Stimulated activated CD8-positive, alpha-beta memory T cell treated with anti-CD3 and anti-CD28 coated beads, Interleukin-12 subunit alpha, Interleukin-12 subunit beta, amount 100 ng/mL, for 1 hour (primary cell): ENCODE measurements at regions not wholly inside any gene's neighbourhood (a gene's known extent, or its start where the extent isn't known, plus 50 kb on each side); places are given as distances from the start of the nearest gene placed in this dataset.
A peak's percentile ranks its signal among the peaks of the same experiment; 100 is the strongest.

Experiments
- DNase-seq: peaks from one replicate; pipeline ENCODE4 v3.0.0-alpha.2; 2020; ENCODE audit warnings: low read depth

DNA sequence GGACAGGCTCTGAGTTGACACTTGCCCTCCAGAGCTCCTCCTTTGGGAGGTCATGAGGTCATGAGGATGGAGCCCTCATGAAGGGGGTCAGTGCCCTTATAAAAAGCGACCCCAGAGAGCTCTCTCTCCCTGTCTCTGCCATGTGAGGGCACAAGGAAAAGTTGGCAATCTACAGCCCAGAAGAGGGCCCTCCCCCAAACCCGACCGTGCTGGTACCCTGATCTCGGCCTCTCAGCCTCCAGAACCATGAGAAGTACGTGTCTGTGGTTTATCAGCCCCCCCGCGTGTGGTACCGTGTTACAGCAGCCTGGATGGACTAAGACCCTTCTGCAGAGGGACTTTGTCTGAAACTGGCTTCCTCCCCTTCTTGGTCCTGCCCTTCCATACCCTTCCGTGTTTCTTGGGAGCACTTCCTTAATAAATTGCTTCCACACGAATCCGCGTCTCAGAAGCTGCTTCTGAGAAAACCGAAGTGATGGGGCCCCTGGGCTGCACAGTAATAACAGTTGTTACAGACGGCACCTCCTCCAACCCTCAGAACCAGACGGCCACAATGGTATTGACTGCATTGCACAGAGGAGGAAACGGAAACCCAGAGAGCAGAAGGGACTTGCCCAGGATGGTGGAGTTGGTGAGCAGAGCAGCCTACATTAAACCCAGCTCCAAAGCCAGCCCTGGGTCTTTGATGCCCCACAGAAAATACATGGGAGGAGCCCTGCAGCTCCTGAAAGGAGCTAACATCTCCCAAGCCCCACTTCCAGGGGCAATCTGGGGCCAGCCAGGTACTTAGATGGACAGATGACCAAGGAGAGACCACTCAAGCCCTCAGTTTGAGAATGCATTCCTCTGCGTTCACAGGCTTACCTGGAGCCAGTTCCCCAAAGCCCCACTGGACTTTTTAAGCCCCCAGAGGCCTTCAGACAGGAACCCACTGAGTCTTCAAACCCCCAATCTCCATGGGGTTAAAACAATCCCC lies 242.7 kb downstream of the BCOR start:
- DNase-seq, result peak; percentile 43

- peak; percentile 58 for DNase-seq
These were observed 242.0 kb downstream of the BCOR start for GRCh38 chrX:39855748-39856129.

DNA sequence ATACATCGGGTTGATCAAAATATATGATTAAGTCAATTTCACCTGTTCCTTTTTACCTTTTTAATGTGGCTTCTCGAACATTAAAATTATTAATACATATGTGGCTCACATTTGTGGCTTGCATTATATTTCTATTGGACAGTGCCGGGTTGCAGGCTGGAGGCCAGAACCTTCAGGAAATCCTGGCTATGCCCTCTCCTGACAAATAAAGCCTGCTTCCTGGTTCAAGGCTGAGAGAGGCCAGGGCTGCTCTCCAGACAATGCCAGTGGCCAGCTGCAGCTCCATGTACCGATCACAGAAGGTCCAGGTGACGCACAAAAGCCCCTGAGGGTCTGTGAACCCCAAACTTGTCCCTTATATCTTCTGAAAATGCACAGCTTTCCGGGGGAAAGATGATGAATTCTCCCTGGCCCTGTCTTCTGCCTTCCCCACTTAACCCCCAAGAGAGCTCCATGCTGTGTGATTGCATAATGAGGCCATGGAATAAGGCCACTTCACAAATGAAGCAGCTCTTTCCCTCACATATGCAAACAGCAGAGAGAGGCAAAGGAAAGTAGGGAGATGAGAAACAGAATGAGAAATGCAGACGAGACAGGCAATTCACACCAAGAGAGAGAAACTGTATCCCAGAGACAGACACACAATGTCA lies 241.2 kb downstream of the BCOR start:
- DNase-seq, result no peak

GRCh38 chrX:39857780-39858179 lies 240.0 kb downstream of the BCOR start:
- DNase-seq, result no peak

- peak; percentile 56 for DNase-seq
These were observed 237.5 kb downstream of the BCOR start for GRCh38 chrX:39859991-39860861.

DNA sequence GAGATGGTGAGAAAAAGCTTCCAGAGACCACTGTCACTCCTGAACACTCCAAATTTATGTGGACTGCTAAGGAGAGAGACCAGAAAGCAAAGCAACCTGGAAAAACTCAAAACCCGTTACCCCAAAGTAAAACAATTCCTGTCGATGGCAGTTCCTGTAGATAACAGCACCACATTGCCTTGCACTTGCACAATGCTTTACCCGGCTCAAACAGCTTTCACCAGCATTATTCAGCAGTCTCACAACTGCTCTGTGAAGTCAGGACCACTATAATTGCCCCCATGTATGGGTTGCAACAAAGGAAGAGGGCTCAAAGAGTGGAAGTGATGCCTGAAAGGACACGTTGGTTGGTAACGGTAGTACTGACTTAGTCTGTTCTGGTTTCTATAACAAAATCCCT lies 234.8 kb downstream of the BCOR start:
- no peak for DNase-seq

DNA sequence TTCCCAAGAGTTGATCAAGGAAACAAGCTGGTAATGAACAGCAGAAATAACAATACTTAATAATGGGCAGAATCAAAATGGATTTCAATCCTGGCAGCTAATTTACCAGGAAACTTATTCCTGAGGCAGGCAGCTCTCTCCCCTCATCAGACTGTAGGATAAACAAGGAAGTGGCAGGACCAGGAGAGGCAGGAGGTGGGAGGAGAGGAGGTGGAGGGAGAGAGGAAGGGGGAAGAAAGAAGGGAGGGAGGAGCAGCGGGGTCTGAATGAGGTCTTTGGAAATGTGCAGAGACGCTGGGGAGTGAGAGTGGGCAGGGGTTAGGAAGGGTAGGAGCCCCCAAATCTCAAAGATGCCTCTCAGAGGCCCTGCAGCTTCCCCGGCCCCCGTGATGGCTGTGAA lies 231.5 kb downstream of the BCOR start:
- DNase-seq, result no peak

GRCh38 chrX:39869846-39870601 lies 227.7 kb downstream of the BCOR start:
- peak; percentile 59 for DNase-seq

- no peak for DNase-seq
These were observed 226.1 kb downstream of the BCOR start for GRCh38 chrX:39871648-39872047.

DNA sequence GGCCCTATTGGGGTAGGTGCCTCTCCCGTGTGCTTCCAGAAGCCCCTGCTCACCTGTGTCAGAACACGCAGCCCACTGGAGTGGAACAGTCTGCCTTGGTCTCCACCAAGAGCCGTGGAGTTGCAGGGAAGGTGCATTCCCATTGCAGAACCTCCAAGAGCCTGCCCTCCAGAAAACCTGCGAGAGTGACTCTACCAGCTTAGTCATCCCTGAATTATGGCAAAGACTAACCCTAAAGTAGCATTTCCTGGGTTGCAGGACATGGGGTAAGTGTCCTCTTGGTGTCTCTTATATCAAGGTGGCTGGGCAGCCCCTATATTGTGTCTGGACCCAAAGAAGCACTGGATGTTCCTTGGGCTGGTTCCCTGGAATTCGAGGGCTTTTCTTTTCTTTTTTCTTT lies 224.6 kb downstream of the BCOR start:
- DNase-seq, result no peak

DNA sequence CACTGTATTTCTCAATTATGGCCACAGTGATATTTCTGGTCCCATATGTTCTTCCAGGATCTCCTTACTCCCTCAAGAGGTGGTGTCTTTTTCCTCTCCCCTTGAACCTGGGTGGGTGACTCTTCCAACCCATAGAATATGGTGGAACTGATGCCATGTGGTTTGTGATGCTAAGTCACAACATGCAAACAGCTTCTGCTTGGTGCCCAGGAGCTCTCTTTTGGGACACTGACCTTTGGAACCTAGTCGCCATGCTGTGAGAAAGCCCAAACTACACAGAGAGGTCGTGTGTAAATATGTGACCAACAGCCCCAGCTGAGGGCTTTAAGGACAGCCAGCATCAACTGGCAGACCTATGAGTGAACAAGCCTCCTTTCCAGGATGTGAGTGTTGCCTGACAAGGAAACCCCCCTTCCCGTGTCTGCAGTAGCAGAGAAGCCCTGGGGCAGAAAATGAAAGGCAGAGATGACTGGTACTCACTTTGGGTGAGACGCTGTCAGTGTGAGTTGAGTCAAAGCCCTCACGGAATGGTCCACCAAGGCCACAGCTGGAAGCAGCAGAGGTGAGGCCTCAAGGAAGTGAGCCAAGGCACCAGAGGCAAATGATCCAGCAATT lies 223.4 kb downstream of the BCOR start:
- DNase-seq, result no peak

GRCh38 chrX:39875834-39876628 lies 221.7 kb downstream of the BCOR start:
- DNase-seq, result no peak

DNA sequence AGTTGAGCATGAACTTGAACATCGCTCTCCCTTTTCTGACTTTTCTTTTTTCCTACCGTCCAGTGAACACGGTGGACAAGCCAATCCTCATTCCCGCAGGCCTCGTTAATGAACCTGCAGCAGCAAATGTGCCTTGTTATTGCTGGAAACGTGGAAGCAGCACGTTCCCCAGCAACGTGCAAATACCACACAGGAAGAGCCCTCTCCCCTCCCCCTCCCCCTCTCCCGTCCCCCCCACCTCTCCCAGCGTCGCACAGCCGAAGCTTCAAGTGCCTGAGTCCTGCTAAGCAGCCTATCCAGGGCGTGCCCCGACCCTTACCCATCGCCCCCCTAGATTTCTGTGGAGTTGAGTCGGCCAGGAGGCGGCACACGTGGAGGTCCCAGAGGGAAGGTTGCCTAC lies 219.9 kb downstream of the BCOR start:
- no peak for DNase-seq

DNA sequence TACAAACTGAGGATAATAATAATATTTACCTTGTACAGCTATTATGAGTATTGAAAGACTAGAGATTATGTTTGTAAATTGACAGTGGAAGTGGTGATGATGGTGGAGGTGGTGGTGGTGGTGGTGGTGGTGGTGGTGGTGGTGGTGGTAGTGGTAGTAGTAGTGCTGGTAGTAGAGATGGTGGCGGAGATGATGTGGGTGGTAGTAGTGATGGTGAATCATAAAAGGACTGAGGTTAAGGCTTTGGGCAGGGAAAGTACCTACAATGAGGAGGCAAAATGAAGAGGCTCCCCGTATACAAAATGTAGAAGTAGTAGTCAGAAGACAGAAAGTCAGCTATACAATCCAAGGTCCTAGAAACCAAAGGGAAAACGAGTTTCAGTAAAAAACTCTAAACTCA lies 214.1 kb downstream of the BCOR start:
- no peak for DNase-seq

GRCh38 chrX:39886282-39886681 lies 211.5 kb downstream of the BCOR start:
- DNase-seq, result no peak

DNA sequence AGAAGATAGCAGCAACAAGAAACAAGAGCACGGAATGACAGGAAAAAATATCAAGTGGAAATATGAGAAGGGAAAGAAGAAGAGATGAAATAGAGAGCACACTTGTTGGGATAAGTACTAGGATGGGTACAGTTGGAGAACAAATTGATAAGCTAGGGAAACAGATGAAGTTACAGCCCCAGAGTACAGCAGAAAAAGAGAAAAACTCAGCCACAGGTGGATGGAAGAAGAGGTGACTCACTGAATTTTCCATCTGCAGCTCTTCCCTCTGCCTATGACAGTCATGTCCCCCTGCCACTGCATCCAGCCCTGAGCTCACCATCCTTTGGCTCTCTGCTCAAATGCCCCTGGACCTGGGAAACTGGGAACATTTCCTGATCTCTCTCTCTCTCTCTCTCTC lies 209.0 kb downstream of the BCOR start:
- no peak for DNase-seq

DNA sequence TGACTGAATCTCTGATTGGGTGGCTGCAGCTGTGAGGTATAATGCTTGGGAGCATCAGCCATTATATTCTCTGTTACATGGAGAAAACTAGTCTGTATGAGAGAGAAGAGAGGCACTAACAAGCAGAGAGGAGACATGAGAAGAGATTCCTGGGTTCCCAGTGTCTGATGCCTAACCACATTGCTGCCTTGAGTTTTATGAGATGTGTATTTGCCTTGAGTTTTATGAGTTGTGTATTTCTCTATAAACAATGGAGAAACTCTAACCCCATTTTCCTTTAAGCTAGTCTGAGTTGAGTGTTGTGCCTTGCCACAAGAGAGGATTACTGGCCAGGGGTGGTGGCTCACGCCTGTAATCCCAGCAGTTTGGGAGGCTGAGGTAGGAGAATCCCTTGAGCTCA lies 208.1 kb downstream of the BCOR start:
- no peak for DNase-seq

GRCh38 chrX:39890807-39891206 lies 207.0 kb downstream of the BCOR start:
- DNase-seq, result no peak

- no peak for DNase-seq
These were observed 206.0 kb downstream of the BCOR start for GRCh38 chrX:39891781-39892180.
